WERI-Rb-1 (cell line): ENCODE measurements at regions not wholly inside any gene's neighbourhood (a gene's known extent, or its start where the extent isn't known, plus 50 kb on each side); places are given as distances from the start of the nearest gene placed in this dataset.

Source experiments
- DNase-seq: peaks from one replicate; pipeline ENCODE4 v3.0.0-alpha.2; 2020
- H3K27ac ChIP-seq: fragments of 250-450 bp; sonication (Bioruptor Pico); 2 replicates; pipeline ENCODE4 v1.5.1; 2020; ENCODE audit warnings: mild to moderate bottlenecking, moderate library complexity
- H3K27me3 ChIP-seq: fragments of 250-450 bp; sonication (Bioruptor Pico); 2 replicates; pipeline ENCODE4 v1.5.1; 2021; ENCODE audit warnings: mild to moderate bottlenecking, low read depth, moderate library complexity; ENCODE audit not compliant: insufficient read depth, severe bottlenecking
- H3K36me3 ChIP-seq: fragments of 250-450 bp; sonication (Bioruptor Pico); 2 replicates; pipeline ENCODE4 v1.5.1; 2020; ENCODE audit warnings: mild to moderate bottlenecking, moderate library complexity
- H3K4me3 ChIP-seq: 2 replicates; pipeline ENCODE4 v1.5.1; 2011; ENCODE audit warnings: low read depth, mild to moderate bottlenecking, control low read depth, low read length
- H3K9me3 ChIP-seq: fragments of 250-450 bp; sonication (Bioruptor Pico); 2 replicates; pipeline ENCODE4 v1.5.1; 2021; ENCODE audit warnings: mild to moderate bottlenecking, moderate library complexity; ENCODE audit not compliant: severe bottlenecking
- CTCF ChIP-seq: IDR thresholded peaks from 2 replicates; pipeline ENCODE4 v1.5.1; 2011; ENCODE audit warnings: low read depth, mild to moderate bottlenecking, control low read depth, inconsistent platforms, low read length

GRCh38 chr6:164168595-164168994 is 754.1 kb downstream of the QKI start:
- no peak for DNase-seq
- no peak for TF ChIP-seq CTCF
- Histone ChIP-seq H3K36me3 (no peaks in the 10 kb centered on the region), H3K27ac (no peak overlapping the region), H3K9me3 (no peaks in the 10 kb centered on the region), H3K27me3 (no peaks in the 10 kb centered on the region), H3K4me3 (no peak overlapping the region)

DNA sequence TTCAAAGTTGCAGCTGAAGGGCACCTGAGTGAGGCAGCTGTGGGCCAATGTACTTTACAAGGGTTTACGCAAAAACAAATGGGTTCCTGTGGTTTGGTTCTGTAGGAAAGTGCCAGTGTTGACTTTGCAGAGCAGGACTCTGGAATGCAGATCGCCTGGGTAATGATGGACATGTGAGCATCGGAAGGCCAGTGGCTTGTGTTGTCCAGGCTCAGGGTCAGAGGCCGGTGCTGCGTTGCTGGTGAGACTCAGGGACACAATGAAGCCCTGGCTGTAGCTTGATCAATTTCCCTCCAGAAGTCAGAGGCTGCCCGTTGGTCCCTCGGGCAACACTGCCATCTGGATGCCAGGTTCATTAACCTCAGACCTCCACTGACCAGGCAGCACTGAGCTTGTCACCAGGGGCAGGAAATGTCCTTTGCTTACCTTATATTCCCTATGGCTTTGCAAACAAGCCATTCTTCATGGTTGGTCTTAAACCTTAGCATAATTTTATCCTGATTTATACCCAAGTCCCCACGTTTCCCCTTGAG is 753.4 kb downstream of the QKI start:
- TF ChIP-seq CTCF: no peak
- no peaks in the 10 kb centered on the region for H3K36me3 ChIP-seq
- no peak for DNase-seq
- H3K9me3 ChIP-seq: no peaks in the 10 kb centered on the region
- H3K4me3 ChIP-seq: no peak overlapping the region
- no peaks in the 10 kb centered on the region for H3K27me3 ChIP-seq
- no peak overlapping the region for H3K27ac ChIP-seq

GRCh38 chr6:164166996-164167395 is 752.5 kb downstream of the QKI start:
- Histone ChIP-seq H3K36me3 (no peaks in the 10 kb centered on the region), H3K27me3 (no peaks in the 10 kb centered on the region), H3K4me3 (no peak overlapping the region), H3K27ac (no peak overlapping the region), H3K9me3 (no peaks in the 10 kb centered on the region)
- DNase-seq: no peak
- no peak for TF ChIP-seq CTCF

- no peak for TF ChIP-seq CTCF
- DNase-seq: no peak
- H3K9me3 ChIP-seq: no peaks in the 10 kb centered on the region
- H3K36me3 ChIP-seq: no peaks in the 10 kb centered on the region
- H3K27me3 ChIP-seq: no peaks in the 10 kb centered on the region
- H3K27ac ChIP-seq: no peak overlapping the region
- no peak overlapping the region for H3K4me3 ChIP-seq
Observed at GRCh38 chr6:164166515-164166914, 752.0 kb downstream of the QKI start.

DNA sequence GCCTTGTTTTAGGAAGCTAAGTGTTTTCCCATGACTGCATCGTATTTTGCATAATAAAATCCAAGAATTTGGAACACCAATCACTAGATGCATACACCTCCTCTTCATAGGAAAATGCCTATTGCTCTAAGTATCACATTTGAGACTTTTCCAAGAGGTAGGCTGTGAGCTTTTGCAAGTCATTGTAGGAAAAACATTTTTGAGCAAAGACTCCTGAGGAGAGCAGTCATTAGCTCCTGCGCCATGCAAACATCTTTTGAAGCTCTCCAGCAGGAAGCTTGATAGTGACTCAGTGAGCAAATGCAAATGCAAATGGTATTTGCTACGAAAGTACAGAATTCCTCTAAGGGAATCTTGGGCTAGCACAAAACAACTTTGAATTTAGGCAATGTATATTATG is 750.4 kb downstream of the QKI start:
- Histone ChIP-seq H3K27me3 (no peaks in the 10 kb centered on the region), H3K36me3 (no peaks in the 10 kb centered on the region), H3K4me3 (no peak overlapping the region), H3K9me3 (no peaks in the 10 kb centered on the region), H3K27ac (no peak overlapping the region)
- no peak for DNase-seq
- no peak for TF ChIP-seq CTCF

GRCh38 chr6:164163239-164163638 is 748.7 kb downstream of the QKI start:
- DNase-seq: no peak
- Histone ChIP-seq H3K4me3 (no peak overlapping the region), H3K27me3 (no peaks in the 10 kb centered on the region), H3K36me3 (no peaks in the 10 kb centered on the region), H3K9me3 (no peaks in the 10 kb centered on the region), H3K27ac (no peak overlapping the region)
- TF ChIP-seq CTCF: no peak
